GM19240 (cell line): ENCODE measurements at regions not wholly inside any gene's neighbourhood (a gene's known extent, or its start where the extent isn't known, plus 50 kb on each side); places are given as distances from the start of the nearest gene placed in this dataset.

Experiments
- DNase-seq: peaks from one replicate; pipeline ENCODE4 v3.0.0; 2011; ENCODE audit warnings: low spot score; ENCODE audit not compliant: insufficient read length

DNA sequence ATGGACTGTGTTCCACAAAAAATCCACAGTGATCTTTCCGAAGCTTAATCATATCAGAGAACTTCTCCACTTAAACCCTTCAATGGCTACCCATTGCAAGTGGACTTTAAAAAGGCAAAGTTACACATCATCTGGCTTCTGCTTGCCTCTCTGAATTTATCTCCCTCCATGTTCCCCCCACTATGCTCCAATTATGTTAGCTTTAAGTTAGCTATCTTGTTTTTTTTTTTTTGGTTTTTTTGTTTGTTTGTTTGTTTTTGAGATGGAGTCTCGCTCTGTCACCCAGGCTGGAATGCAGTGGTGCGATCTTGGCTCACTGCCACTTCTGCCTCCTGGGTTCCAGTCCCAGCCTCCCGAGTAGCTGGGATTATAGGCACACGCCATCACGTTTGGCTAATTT, 166.4 kb upstream of the ADGRL2 start:
- DNase-seq, result no peak

DNA sequence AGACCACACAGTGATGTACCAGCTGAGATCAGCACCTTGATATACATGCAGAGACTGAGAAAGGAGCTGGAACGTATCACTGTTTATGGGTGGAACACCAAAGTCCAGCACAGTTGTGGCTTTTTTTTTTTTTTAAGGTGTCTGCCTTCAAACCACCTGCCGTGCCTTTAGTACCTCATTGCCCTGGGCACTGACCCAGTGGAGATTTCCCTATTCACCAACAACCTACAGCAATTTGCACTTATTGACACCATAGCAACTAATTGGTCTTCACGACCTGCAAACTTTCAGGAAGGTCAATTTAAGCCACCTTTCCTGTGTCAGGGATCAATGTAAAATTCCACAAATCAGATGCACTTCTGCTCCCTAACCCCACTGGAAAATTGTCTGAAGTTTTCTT, 181.6 kb upstream of the ADGRL2 start:
- no peak for DNase-seq

DNA sequence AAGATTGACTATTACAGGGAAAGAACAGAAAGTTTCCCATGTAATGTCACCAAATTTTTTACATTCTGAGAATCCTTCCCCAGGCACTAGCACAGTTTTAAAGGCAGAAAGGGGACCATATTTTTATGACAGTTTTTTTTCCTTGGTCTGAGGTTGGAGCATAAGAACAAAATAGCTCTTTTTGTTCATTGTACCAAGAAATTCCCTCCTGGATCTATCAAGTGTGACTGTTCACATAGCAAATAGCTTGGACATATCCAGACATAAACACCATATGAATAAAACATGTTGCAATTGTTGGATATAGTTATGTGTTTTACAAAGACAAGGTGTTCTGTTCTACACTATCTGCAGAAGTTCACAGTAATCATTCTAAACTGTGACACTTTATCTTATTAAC, 182.4 kb upstream of the ADGRL2 start:
- no peak for DNase-seq

DNA sequence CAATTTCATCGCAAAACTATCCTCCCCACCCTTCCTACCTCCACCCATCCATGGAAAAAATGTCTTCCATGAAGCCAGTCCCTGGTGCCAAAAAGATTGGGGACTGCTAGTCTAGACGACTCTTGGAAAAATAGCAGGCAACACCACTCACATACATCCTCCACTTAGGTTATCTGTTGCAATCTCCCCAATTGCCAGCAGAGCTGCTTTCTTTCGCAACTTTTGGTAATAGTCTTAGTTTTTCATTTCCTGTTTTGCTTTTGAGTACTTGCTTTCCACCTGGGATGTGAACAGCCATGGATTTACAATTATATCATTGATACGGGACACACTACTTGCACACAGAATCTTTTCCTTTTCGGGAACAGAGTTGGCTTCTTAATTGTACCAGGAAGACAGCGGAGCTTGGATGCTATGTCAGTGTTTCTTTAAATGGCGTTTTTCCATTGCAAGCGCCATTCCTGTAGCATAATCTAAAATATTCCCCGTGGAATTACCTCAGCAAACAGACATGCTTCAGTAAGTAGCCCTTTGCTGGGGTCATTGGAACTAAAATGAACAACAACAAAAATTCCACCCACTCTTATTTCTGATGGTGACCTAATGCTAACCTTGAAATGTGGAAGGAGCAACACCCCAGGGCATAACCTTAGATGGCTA, 183.3 kb upstream of the ADGRL2 start:
- no peak for DNase-seq

DNA sequence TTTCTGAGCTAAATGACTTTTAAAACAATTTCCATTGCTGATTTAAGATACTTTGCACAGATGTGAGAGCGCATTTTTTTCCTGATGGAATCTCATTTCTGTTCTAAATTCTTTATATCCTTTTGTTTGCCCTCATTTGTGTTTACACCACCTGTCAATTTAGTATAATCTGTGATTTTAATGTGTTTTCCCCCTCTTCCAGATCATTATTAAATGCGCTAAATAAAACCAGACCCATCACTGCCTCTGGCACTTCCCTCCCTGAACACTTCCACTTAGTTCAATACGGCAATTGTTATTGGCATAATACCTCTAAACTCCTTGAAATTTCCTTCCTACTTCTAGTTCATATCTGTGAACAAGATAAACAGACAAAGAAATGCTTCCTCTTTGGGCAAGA, 186.9 kb upstream of the ADGRL2 start:
- no peak for DNase-seq

DNA sequence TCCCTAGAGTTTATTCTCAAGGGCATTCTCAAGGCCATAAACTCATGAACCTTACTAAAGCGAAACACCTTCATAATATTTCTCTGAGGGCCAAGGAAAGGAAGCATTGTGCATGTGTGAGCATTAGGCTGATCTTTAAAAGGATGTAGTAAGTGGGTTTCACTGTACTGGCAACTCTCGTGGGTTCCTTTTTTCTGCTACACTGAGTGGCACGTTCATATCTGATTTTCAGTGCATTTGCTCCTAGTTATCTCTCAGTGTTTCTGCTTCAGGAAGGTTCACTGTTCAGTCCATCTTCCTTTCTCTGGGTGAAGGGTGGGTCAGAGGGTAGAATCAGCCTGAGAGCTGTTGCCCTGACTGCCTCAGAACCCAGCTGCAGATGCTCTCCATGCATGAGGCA, 192.8 kb upstream of the ADGRL2 start:
- DNase-seq, result no peak

DNA sequence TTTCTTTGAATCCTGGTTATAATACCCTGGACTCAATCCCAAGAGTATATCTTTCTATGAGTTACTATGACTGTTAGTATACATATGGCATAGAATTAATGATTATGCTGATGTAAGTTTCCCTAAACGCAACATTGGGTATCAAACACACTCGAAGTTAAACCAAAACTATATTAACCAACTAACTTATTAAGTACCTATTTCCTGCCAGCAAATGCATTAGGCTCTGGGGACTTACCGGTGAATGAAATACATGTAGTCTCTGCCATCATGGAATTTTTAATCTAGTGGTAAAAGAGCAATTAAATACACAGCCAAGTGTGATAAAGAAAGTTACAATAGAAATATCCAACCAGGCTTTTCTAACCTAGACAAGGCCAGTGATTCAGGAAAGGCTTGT, 193.6 kb upstream of the ADGRL2 start:
- no peak for DNase-seq

DNA sequence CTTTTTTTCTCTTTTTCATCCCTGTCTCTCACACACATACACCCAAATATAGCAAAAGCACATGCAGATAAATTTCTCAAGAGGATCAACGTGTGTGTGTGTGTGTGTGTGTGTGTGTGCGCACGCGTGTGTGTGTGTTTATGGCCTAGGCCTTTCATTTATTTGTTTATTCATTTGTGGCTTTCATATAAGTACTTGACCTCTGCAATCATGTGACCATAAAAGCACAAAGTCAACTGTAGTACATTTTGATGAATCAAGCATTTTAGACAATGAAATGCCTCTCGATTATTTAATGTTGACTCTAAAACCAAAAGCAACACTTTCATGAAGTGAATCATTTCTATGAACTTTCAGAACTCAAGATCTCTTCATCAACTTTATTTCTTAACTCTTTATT, 194.1 kb upstream of the ADGRL2 start:
- no peak for DNase-seq

DNA sequence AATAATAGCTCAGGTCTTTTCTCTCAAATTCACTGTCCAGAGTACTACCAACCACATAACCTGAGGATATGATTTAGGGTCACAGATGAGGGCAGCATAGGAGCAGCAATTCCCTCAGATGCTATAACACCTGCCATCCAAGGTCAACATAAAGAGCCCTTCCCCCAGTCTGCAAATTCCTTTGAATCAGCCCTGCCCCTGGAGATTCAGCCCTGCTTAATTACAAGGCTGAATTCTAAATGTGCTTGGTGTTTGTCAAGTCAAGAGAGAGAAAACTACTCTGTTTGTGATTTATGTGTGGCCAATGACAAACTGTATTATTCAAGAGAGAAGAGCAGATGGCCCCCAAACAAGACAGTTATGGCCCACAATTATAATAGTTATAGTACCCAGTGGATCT, 195.7 kb upstream of the ADGRL2 start:
- no peak for DNase-seq

DNA sequence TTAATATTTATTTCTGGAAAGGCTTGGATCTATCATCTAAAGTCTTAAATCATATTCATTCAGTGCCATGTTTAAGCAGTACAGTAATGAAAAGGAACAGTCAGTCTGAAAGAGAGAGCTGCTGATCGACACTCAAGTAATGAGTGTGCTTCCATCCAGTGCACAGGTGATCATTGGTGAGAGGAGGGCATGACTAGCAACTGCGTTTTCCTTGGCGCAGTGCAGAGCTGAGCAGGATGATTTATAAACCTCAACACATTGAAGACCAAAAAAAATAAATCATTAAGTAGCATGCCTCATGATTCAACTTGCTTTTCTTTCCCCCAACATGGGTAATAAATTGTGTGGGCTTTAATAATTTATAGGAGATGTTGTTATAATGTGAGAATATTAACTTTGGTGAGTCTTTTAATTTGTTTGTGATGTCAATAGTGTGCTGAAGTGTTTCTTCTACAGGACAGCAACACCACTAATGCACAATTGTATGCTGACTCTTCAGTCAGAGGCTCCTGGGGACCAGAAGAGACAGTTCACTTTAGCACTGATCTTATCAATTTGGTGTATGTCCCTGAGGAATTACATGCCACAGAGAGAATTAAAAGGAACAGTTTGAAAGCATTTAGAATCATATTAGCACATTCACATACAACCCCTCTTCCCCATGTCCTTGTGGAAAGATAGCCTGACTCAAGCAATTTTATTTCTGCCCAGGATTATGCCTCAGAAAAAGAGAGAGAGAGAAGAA, 199.7 kb upstream of the ADGRL2 start:
- no peak for DNase-seq

DNA sequence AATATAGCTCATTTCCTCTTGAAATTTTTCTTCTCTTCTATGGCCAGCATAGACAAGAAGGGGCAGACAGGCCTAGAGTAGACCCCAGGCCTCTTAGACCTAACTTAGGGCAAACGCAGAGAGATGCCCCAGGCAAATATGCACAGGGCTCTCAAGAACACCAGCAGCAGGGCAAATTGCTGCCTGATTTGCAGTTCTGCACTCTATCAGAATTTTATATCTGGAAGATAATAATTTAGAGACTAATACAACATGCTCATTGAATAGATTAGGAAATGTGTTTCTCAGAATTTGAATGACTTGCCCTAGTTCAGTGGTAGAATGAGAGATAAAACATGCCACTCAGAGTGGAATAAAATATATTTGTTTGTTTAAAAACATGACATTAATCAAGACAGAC, 200.4 kb upstream of the ADGRL2 start:
- no peak for DNase-seq

DNA sequence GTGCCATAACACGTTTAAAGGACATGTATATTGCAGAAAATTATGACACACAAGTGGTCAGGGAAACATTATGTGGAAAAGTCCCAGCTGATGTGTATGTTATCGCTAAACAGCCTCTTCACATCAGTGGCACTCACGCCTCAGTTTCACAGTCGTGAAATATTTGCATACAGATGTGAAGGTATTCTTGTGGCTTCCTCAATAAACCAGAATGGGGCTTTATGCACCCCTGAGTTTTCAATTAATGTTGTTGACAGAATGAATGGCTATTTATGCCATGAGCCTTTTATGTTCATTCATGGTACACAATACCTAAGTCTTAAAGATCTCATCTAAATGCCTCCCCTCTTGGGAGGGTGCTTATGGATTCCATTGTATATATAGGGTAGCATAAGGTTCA, 202.1 kb upstream of the ADGRL2 start:
- no peak for DNase-seq

DNA sequence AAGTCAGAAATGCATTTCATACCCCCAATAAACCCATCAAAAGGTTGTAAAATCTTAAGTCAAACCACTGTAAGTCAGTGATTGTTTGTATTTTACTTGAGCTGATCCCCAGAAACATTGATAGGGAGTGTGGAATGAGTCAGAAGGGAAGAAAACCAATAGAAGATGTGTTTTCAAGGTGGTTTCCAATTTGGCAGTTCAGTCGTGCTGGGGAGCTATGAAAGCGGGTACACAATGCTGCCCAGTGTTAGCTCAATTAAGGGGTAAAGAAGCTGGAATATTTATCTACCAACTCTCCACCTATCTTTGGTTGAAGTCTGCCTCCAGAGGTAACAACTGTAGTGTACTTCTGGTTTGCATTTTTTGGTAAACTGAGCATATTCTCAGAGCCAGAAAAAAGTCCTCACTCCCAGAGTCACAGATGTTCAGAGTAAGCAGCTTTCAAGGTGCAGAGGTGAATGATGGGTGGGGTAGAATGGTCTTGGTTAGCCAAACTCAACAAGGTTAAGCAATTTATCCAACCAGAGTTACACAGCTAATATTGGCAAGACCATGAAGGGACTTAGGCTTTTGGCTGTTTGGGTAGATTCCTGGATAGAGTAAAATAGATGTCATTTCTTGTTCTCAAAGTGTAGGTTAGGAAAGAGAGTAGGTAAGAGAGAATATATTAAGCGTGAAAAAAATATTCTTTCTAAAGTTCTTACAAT, 202.9 kb upstream of the ADGRL2 start:
- DNase-seq, result no peak

DNA sequence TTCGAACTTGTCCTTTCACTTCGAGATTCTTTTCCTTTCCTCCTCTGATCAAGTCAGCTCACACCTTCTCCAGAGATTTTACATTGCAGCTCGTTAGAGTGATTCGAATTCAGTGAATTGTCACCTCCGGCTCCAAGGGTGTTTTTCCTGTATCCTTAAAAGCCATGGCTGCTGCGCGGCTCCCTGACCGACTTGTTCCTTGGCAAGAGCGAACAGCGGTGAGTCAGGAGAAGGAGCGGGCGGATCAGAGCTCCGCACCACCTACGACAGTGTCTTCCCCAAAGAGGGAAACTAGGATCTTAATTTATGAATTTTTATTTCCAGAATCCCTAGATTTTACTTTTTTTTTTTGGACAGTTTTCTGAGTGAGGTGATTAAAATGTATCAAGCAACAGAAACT, 204.4 kb upstream of the ADGRL2 start:
- DNase-seq, result no peak

DNA sequence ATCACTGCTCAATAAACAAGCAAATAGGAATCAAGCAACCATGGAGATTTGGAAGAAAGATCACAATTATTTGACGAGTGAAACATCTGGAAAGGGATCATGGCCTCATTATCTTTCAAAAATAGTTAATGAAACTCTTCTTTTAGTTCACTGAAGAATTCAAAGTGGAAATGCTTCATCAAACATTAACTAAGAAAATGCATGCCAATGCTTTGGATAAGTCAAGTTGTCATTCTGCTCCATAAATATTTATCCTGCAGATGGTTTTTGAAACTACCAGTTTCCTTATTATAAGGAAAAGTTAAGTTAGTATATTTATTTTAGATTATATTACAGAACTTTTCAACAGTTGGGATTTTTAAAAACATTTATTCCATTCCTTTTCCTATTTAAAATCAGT, 206.5 kb upstream of the ADGRL2 start:
- no peak for DNase-seq

DNA sequence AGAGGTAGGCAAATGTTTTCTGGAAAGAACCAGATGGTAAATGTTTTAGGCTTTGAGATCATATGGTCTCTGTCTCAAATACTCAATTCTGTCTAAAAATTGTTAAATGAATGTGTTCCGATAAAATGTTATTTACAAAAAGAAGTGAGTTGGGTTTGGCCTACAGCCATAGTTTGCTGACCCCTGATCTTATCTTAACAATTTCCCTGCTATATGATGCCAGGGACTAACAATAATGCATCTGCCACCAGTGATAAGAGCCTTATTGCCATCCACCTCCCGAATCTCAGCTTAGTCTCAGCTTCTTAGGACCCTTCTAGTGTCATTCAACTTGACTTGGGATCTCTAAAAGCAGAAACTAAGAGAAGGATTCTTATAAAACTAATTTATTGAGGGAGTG, 208.5 kb upstream of the ADGRL2 start:
- DNase-seq, result no peak

DNA sequence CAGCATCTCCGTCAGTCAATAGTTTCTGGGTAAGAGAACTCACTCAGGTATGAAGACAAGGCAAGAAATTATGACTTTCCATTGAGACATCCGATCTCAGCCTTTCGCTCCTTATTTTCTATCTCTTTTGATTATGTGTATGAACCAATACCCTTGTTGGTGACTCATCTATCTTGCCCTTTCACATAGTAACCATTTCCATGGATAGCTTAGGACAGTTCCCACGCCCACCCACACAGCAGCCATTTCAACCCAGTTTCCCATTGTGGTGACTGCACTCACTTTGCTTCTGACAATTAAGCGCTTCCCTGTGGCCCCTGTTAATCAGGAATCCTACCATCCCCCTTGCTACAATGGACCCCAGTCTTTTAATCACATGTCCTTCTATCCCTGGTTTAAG, 210.6 kb upstream of the ADGRL2 start:
- DNase-seq, result no peak

DNA sequence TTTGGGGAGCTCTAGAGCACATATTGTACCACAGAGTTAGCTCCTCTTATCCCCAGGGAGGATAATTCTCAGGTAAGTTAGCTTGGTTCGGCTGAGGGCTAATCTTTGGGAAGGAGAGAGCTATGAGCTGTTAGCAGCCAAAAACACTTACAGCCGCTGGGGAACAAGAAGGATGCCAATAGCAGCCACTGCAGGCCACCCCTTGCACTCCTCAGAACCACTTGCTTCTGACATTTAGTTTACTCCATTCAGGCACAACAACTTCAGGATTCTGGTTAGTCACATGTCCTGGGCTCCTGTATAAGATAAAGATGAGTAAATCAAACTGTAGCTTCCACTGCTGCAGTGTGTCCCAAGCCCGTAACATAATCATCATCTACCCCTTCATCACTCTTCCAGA, 212.6 kb upstream of the ADGRL2 start:
- DNase-seq, result no peak

DNA sequence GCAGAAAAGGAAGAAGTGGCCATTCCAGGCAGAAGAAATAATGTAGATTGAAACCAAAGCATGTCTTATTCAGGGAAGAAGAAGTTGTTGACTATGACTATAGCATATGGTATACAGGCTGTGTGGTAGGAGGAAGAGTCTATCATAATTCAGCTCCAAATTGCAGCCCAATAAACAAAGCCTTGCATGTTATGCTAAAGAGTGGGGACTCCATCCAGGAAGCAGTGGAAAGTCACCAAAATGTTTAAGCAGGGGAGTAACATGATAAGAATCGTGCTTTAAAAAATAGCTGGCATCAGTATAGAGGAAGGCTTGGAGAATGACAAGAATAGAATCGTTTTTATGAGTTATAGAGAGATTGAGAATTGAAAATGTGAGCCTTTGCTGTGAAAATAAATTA, 213.3 kb upstream of the ADGRL2 start:
- DNase-seq, result no peak

DNA sequence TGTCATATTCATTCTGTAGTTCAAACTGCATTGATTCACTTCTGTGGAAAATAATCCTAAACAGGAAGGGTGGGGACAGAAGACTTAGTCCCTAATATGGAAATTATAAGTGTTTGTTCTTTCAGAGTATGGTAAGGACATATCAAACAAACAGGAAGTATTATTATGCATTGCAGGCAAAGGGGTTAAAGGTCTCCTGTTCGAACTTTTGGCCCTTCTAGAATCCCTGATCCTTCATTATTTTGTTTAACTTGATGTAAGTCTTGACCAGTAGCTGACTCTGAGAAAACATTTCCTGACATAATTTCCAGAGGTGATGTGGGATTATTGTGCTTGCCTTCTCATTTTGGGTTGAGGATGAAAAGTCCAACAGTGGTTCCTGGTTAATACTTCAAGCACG, 215.4 kb upstream of the ADGRL2 start:
- no peak for DNase-seq

DNA sequence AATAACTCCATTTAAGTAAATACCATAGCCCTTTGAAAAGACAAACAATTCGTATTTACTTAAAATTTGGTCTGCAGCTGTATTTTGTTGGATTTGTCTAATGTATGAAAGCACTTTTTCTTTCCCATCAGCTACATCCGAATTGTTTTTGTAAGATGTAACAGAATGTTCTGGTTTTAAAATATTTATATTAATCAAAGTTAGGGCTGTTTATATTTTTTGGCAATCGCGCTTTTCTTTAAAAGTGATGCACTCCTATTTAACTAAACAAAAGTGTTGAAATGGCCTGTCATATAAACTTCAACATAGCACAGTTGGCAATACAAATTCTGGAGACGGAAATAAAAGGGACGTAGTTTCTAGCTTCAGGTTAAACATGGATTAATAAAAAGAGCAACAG, 216.3 kb upstream of the ADGRL2 start:
- no peak for DNase-seq

DNA sequence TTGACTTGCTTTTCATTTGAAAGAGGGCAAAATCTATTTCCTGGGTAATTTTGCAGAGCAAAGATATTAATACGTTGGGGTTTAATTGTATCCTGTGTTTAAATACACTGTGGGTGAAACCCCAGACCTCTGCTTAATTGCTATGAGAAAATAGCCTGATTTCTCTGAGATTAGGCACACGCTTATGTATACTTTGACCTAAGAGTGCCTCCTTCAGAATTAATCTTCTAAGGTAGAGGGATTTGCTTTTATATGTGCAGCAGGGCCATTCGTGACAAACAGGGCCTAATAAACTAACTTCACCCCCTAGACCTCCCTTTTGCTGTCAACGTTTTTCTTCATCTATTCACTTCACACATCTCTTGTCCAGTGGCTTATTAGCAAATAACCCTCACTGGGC, 216.9 kb upstream of the ADGRL2 start:
- DNase-seq, result no peak

DNA sequence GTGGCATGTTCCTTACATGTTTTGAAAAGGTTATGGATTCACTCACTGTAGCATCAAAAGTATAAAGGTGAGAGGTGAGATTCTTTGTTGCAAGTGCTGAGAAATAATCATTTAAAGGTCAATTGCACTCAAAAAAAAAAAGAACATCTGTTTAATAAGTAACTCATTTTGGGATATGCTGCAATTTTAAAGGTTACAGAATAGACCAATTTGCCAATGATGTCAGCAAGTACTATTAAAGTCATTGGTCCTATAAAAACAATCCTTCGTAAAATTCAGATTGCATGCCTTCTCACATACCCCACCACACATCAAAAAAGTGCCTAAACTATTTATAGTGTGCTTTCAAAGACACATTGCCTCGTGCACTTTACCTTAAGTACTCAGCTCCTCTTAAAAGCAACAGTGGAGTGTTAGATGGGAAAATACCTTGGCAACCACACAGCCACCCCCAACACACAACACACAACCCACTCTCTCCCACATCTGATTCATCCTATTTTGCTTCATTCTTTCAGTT, 218.2 kb upstream of the ADGRL2 start:
- no peak for DNase-seq
